GM23338 (cell line): ENCODE measurements at regions not wholly inside any gene's neighbourhood (a gene's known extent, or its start where the extent isn't known, plus 50 kb on each side); places are given as distances from the start of the nearest gene placed in this dataset.

Experiments
- EZH2 ChIP-seq: fragments of 200-600 bp; sonication (generic); IDR thresholded peaks from one replicate; pipeline ENCODE4 v1.8.0; 2017; ENCODE audit warnings: antibody characterized with exemption, mild to moderate bottlenecking, low read depth; ENCODE audit not compliant: unreplicated experiment
- EZH2phosphoT487 ChIP-seq: fragments of 200-600 bp; sonication (generic); IDR thresholded peaks from one replicate; pipeline ENCODE4 v1.8.1; 2018; ENCODE audit warnings: antibody characterized with exemption; ENCODE audit not compliant: unreplicated experiment
- JUNB ChIP-seq: IDR thresholded peaks from one replicate; pipeline ENCODE4 v1.6.1; 2016; ENCODE audit warnings: antibody characterized with exemption; ENCODE audit not compliant: unreplicated experiment
- NANOG ChIP-seq: IDR thresholded peaks from 2 replicates; pipeline ENCODE4 v1.6.1; 2016; ENCODE audit warnings: antibody characterized with exemption, borderline replicate concordance
- POLR2AphosphoS5 ChIP-seq: IDR thresholded peaks from 2 replicates; pipeline ENCODE4 v1.6.1; 2016; ENCODE audit warnings: antibody characterized with exemption, low read depth
- TF ChIP-seq, protein P1 (sequence below), 2 experiments: fragments of 200-600 bp in 1 of 2; sonication (generic) in 1 of 2; conservative IDR thresholded peaks; 2 replicates each; pipeline versions ENCODE4 v1.5.1 to v1.6.1; 2016 to 2017; ENCODE audit warnings: antibody characterized with exemption in 2 of 2, low read depth in 2 of 2, mild to moderate bottlenecking in 2 of 2, moderate library complexity in 1 of 2
- TF ChIP-seq, protein P2 (sequence below): IDR thresholded peaks from one replicate; pipeline ENCODE4 v1.6.1; 2018; ENCODE audit warnings: antibody characterized with exemption; ENCODE audit not compliant: unreplicated experiment
- TF ChIP-seq, protein P3 (sequence below): fragments of 250-450 bp; sonication (Bioruptor Pico); IDR thresholded peaks from 2 replicates; pipeline ENCODE4 v1.5.0; 2020; ENCODE audit warnings: mild to moderate bottlenecking, moderate library complexity
- TF ChIP-seq, protein P4 (sequence below): IDR thresholded peaks from 2 replicates; pipeline ENCODE4 v1.6.1; 2016; ENCODE audit warnings: antibody characterized with exemption

DNA sequence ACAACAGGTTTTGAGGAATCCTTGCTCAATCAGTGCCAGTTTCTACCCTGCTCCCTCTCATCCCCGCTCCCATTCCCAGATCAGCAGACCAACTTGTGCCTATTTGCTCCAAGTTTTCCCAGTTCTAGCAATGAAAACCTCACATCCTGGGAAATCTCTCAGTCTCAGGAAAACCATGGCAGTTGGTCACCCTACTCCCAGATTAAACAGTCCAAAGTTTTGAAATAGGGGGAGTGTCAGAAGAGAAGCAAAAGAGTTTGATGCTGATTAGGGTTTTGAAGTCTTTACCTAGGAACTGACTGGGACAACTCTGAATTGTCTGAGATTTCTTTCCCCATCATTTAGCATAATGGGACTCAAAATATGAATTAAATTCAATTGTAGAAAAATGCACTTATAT lies 95.8 kb upstream of the ARID2 start:
- TF ChIP-seq, protein P1, sequence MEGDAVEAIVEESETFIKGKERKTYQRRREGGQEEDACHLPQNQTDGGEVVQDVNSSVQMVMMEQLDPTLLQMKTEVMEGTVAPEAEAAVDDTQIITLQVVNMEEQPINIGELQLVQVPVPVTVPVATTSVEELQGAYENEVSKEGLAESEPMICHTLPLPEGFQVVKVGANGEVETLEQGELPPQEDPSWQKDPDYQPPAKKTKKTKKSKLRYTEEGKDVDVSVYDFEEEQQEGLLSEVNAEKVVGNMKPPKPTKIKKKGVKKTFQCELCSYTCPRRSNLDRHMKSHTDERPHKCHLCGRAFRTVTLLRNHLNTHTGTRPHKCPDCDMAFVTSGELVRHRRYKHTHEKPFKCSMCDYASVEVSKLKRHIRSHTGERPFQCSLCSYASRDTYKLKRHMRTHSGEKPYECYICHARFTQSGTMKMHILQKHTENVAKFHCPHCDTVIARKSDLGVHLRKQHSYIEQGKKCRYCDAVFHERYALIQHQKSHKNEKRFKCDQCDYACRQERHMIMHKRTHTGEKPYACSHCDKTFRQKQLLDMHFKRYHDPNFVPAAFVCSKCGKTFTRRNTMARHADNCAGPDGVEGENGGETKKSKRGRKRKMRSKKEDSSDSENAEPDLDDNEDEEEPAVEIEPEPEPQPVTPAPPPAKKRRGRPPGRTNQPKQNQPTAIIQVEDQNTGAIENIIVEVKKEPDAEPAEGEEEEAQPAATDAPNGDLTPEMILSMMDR (conservative IDR thresholded peaks at IDR 0.05; ENCODE audit: low read depth in 2 of 2): no peak
- TF ChIP-seq POLR2AphosphoS5 (no peak), EZH2 (no peak), JUNB (no peak), EZH2phosphoT487 (no peak), NANOG (no peak)
- TF ChIP-seq, protein P2, sequence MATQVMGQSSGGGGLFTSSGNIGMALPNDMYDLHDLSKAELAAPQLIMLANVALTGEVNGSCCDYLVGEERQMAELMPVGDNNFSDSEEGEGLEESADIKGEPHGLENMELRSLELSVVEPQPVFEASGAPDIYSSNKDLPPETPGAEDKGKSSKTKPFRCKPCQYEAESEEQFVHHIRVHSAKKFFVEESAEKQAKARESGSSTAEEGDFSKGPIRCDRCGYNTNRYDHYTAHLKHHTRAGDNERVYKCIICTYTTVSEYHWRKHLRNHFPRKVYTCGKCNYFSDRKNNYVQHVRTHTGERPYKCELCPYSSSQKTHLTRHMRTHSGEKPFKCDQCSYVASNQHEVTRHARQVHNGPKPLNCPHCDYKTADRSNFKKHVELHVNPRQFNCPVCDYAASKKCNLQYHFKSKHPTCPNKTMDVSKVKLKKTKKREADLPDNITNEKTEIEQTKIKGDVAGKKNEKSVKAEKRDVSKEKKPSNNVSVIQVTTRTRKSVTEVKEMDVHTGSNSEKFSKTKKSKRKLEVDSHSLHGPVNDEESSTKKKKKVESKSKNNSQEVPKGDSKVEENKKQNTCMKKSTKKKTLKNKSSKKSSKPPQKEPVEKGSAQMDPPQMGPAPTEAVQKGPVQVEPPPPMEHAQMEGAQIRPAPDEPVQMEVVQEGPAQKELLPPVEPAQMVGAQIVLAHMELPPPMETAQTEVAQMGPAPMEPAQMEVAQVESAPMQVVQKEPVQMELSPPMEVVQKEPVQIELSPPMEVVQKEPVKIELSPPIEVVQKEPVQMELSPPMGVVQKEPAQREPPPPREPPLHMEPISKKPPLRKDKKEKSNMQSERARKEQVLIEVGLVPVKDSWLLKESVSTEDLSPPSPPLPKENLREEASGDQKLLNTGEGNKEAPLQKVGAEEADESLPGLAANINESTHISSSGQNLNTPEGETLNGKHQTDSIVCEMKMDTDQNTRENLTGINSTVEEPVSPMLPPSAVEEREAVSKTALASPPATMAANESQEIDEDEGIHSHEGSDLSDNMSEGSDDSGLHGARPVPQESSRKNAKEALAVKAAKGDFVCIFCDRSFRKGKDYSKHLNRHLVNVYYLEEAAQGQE: no peak
- TF ChIP-seq, protein P3, sequence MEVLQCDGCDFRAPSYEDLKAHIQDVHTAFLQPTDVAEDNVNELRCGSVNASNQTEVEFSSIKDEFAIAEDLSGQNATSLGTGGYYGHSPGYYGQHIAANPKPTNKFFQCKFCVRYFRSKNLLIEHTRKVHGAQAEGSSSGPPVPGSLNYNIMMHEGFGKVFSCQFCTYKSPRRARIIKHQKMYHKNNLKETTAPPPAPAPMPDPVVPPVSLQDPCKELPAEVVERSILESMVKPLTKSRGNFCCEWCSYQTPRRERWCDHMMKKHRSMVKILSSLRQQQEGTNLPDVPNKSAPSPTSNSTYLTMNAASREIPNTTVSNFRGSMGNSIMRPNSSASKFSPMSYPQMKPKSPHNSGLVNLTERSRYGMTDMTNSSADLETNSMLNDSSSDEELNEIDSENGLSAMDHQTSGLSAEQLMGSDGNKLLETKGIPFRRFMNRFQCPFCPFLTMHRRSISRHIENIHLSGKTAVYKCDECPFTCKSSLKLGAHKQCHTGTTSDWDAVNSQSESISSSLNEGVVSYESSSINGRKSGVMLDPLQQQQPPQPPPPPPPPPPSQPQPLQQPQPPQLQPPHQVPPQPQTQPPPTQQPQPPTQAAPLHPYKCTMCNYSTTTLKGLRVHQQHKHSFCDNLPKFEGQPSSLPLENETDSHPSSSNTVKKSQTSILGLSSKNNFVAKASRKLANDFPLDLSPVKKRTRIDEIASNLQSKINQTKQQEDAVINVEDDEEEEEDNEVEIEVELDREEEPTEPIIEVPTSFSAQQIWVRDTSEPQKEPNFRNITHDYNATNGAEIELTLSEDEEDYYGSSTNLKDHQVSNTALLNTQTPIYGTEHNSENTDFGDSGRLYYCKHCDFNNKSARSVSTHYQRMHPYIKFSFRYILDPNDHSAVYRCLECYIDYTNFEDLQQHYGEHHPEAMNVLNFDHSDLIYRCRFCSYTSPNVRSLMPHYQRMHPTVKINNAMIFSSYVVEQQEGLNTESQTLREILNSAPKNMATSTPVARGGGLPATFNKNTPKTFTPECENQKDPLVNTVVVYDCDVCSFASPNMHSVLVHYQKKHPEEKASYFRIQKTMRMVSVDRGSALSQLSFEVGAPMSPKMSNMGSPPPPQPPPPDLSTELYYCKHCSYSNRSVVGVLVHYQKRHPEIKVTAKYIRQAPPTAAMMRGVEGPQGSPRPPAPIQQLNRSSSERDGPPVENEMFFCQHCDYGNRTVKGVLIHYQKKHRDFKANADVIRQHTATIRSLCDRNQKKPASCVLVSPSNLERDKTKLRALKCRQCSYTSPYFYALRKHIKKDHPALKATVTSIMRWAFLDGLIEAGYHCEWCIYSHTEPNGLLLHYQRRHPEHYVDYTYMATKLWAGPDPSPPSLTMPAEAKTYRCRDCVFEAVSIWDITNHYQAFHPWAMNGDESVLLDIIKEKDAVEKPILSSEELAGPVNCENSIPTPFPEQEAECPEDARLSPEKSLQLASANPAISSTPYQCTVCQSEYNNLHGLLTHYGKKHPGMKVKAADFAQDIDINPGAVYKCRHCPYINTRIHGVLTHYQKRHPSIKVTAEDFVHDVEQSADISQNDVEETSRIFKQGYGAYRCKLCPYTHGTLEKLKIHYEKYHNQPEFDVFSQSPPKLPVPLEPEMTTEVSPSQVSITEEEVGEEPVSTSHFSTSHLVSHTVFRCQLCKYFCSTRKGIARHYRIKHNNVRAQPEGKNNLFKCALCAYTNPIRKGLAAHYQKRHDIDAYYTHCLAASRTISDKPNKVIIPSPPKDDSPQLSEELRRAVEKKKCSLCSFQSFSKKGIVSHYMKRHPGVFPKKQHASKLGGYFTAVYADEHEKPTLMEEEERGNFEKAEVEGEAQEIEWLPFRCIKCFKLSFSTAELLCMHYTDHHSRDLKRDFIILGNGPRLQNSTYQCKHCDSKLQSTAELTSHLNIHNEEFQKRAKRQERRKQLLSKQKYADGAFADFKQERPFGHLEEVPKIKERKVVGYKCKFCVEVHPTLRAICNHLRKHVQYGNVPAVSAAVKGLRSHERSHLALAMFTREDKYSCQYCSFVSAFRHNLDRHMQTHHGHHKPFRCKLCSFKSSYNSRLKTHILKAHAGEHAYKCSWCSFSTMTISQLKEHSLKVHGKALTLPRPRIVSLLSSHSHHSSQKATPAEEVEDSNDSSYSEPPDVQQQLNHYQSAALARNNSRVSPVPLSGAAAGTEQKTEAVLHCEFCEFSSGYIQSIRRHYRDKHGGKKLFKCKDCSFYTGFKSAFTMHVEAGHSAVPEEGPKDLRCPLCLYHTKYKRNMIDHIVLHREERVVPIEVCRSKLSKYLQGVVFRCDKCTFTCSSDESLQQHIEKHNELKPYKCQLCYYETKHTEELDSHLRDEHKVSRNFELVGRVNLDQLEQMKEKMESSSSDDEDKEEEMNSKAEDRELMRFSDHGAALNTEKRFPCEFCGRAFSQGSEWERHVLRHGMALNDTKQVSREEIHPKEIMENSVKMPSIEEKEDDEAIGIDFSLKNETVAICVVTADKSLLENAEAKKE (CRISPR knock-in tag): no peak
- TF ChIP-seq, protein P4, sequence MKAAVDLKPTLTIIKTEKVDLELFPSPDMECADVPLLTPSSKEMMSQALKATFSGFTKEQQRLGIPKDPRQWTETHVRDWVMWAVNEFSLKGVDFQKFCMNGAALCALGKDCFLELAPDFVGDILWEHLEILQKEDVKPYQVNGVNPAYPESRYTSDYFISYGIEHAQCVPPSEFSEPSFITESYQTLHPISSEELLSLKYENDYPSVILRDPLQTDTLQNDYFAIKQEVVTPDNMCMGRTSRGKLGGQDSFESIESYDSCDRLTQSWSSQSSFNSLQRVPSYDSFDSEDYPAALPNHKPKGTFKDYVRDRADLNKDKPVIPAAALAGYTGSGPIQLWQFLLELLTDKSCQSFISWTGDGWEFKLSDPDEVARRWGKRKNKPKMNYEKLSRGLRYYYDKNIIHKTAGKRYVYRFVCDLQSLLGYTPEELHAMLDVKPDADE: no peak
